PC-3 (cell line): ENCODE measurements at regions not wholly inside any gene's neighbourhood (a gene's known extent, or its start where the extent isn't known, plus 50 kb on each side); places are given as distances from the start of the nearest gene placed in this dataset.
"Not testable (repeated sequence)": the region's sequence is repeated elsewhere in the genome, so short reads cannot be mapped to it uniquely, and the experiment has no call there.

ENCODE experiments used
- ATAC-seq: fragments of 200-7000 bp; cut with Tn5 transposase; 2 replicates; pipeline ENCODE4 v1.9.1; 2020; ENCODE audit warnings: mild to moderate bottlenecking, moderate library complexity
- BruUV-seq: library from RNA; stranded (reverse); fragments of 400-500 nt; replicated peaks from 2 replicates; lab custom pipeline; 2021; lab: Mats Ljungman, UMichigan
- CTCF ChIA-PET: fragments of 300-600 bp; sonication (Branson Sonifier 250); formaldehyde crosslinking; loops from one replicate; lab custom pipeline; 2022; ENCODE audit warnings: antibody characterized with exemption; lab: Charles Lee
- POLR2A ChIA-PET: fragments of 300-600 bp; sonication (Branson Sonifier 250); formaldehyde crosslinking; loops from one replicate; lab custom pipeline; 2022; ENCODE audit warnings: antibody characterized with exemption; ENCODE audit not compliant: unreplicated experiment; lab: Charles Lee
- DNase-seq: peaks from one replicate; pipeline ENCODE4 v3.0.0-alpha.2; 2015
- H2AFZ ChIP-seq: fragments of 300-600 bp; sonication (generic); 2 replicates; pipeline ENCODE4 v1.6.0; 2016; ENCODE audit warnings: antibody characterized with exemption, low read length
- H3F3A ChIP-seq: fragments of 300-600 bp; sonication (generic); one replicate; pipeline ENCODE4 v1.6.0; 2017; ENCODE audit warnings: antibody characterized with exemption, low read length, control low read depth, mild to moderate bottlenecking; ENCODE audit not compliant: unreplicated experiment
- H3K27ac ChIP-seq: fragments of 300-600 bp; sonication (generic); 2 replicates; pipeline ENCODE4 v1.5.1; 2016; ENCODE audit warnings: mild to moderate bottlenecking, low read length
- H3K27me3 ChIP-seq: fragments of 300-600 bp; sonication (generic); 2 replicates; pipeline ENCODE4 v1.6.1; 2016; ENCODE audit warnings: low read length, mixed read lengths
- H3K36me3 ChIP-seq: fragments of 300-600 bp; sonication (generic); 2 replicates; pipeline ENCODE4 v1.6.1; 2016; ENCODE audit warnings: low read depth, mixed run types, low read length, mixed read lengths
- H3K4me1 ChIP-seq: fragments of 300-600 bp; sonication (generic); 2 replicates; pipeline ENCODE4 v1.5.1; 2016; ENCODE audit warnings: low read length; ENCODE audit not compliant: insufficient read depth
- H3K4me2 ChIP-seq: fragments of 300-600 bp; sonication (generic); 2 replicates; pipeline ENCODE4 v1.6.0; 2016; ENCODE audit warnings: low read length
- H3K4me3 ChIP-seq: fragments of 300-600 bp; sonication (generic); 2 replicates; pipeline ENCODE4 v1.5.1; 2016; ENCODE audit warnings: mild to moderate bottlenecking, low read length, mixed read lengths
- H3K79me2 ChIP-seq: fragments of 300-600 bp; sonication (generic); 2 replicates; pipeline ENCODE4 v1.6.1; 2017; ENCODE audit warnings: low read length, mixed read lengths
- H3K9ac ChIP-seq: fragments of 300-600 bp; sonication (generic); 2 replicates; pipeline ENCODE4 v1.6.0; 2016; ENCODE audit warnings: mild to moderate bottlenecking, low read length
- H3K9me2 ChIP-seq: fragments of 300-600 bp; sonication (generic); replicated peaks from 2 replicates; pipeline ENCODE4 v1.6.1; 2016; ENCODE audit warnings: mixed run types, low read length, mixed read lengths
- H3K9me3 ChIP-seq: fragments of 300-600 bp; sonication (generic); 2 replicates; pipeline ENCODE4 v1.6.1; 2016; ENCODE audit warnings: low read length, mixed read lengths
- H4K20me1 ChIP-seq: fragments of 300-600 bp; sonication (generic); 2 replicates; pipeline ENCODE4 v1.6.1; 2016; ENCODE audit warnings: low read length, mixed read lengths
- EZH2 ChIP-seq: fragments of 300-600 bp; sonication (generic); IDR thresholded peaks from one replicate; pipeline ENCODE4 v1.6.1; 2017; ENCODE audit warnings: antibody characterized with exemption, mild to moderate bottlenecking, low read length; ENCODE audit not compliant: unreplicated experiment
- EZH2phosphoT487 ChIP-seq: fragments of 300-600 bp; sonication (generic); IDR thresholded peaks from 2 replicates; pipeline ENCODE4 v1.6.1; 2018; ENCODE audit warnings: mild to moderate bottlenecking, antibody characterized with exemption, low read length, borderline replicate concordance
- intact Hi-C: fragments of 100-400 bp; cut with micrococcal nuclease; formaldehyde crosslinking; loops from 2 replicates; pipeline ENCODE4 v1.9.0; 2023
- TF ChIP-seq, protein P1 (sequence below): fragments of 300-600 bp; sonication (generic); conservative IDR thresholded peaks from 2 replicates; pipeline ENCODE4 v1.5.1; 2017; ENCODE audit warnings: antibody characterized with exemption, low read depth, mild to moderate bottlenecking, low read length

DNA sequence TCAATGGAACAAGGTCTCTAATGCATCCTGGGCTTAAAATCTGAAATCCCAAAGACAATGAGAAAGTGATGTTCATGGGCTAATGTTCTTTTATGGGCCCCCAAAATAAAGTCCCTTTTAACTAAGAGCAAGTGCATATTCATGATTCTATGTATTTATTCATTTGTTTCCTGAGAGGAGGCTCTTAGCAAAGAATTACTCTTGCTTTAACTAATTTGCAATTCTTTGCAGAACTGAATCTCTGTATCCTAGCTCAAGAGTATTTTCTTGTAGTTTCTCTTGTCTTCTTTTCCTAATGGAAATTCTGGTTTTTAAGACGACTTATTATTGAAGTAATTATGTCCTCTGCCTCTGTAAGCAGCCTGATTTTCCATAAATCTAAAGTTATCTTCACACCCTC, 202.2 kb upstream of the TP63 start:
- H3K79me2 ChIP-seq, result no peaks in the 10 kb centered on the region

DNA sequence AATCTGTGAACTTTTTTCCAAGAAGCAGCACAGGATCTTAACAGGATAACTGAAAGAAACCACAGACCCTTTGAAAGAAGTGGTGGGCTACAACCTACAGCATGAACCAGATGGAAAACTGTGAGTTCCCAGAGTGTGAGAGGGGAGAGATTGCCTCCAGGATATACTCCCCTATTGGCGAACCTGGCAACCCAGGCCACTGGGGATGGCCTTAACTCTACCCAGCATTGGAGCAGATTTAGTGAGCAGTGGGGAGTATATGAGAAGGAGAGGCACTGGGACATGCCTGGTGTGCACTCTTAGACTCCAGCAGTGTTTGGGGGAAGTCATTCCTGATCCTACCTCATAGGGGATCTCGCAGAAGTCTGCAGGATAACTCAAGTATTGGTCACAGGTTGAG, 201.0 kb upstream of the TP63 start:
- Histone ChIP-seq H3K4me2 (no peak overlapping the region), H3K4me3 (no peak overlapping the region), H3K4me1 (no peaks in the 10 kb centered on the region), H3F3A (no peaks in the 10 kb centered on the region), H3K27ac (no peak overlapping the region), H2AFZ (no peak overlapping the region), H4K20me1 (no peaks in the 10 kb centered on the region), H3K9ac (no peak overlapping the region), H3K36me3 (no peaks in the 10 kb centered on the region), H3K79me2 (no peaks in the 10 kb centered on the region), H3K9me2 (no peaks in the 10 kb centered on the region), H3K9me3 (no peaks in the 10 kb centered on the region), H3K27me3 (no peaks in the 10 kb centered on the region)
- TF ChIP-seq, protein P1, sequence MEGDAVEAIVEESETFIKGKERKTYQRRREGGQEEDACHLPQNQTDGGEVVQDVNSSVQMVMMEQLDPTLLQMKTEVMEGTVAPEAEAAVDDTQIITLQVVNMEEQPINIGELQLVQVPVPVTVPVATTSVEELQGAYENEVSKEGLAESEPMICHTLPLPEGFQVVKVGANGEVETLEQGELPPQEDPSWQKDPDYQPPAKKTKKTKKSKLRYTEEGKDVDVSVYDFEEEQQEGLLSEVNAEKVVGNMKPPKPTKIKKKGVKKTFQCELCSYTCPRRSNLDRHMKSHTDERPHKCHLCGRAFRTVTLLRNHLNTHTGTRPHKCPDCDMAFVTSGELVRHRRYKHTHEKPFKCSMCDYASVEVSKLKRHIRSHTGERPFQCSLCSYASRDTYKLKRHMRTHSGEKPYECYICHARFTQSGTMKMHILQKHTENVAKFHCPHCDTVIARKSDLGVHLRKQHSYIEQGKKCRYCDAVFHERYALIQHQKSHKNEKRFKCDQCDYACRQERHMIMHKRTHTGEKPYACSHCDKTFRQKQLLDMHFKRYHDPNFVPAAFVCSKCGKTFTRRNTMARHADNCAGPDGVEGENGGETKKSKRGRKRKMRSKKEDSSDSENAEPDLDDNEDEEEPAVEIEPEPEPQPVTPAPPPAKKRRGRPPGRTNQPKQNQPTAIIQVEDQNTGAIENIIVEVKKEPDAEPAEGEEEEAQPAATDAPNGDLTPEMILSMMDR, result no peak
- TF ChIP-seq EZH2 (no peak), EZH2phosphoT487 (no peak)
- DNase-seq, result no peak
- intact Hi-C loops, result no loop called here
- CTCF ChIA-PET, result no interaction called here
- no TSS peak for BruUV-seq
- ATAC-seq, result no peak
- POLR2A ChIA-PET, result no interaction called here

More for the DNA sequence above, 202.2 kb upstream of the TP63 start:
- ATAC-seq (no peak), DNase-seq (no peak)
- Histone ChIP-seq H2AFZ (no peak overlapping the region), H3F3A (no peaks in the 10 kb centered on the region), H3K4me3 (no peak overlapping the region), H3K36me3 (no peaks in the 10 kb centered on the region), H3K9me3 (no peaks in the 10 kb centered on the region), H3K27ac (no peak overlapping the region), H3K4me2 (no peak overlapping the region), H3K27me3 (no peaks in the 10 kb centered on the region), H3K9ac (no peak overlapping the region), H4K20me1 (no peaks in the 10 kb centered on the region), H3K9me2 (no peaks in the 10 kb centered on the region), H3K4me1 (no peaks in the 10 kb centered on the region)
- ChIA-PET POLR2A (no interaction called here), CTCF (no interaction called here)
- no TSS peak for BruUV-seq
- TF ChIP-seq EZH2phosphoT487 (no peak), EZH2 (no peak)
- TF ChIP-seq, protein P1, result no peak
- intact Hi-C loops, result no loop called here

DNA sequence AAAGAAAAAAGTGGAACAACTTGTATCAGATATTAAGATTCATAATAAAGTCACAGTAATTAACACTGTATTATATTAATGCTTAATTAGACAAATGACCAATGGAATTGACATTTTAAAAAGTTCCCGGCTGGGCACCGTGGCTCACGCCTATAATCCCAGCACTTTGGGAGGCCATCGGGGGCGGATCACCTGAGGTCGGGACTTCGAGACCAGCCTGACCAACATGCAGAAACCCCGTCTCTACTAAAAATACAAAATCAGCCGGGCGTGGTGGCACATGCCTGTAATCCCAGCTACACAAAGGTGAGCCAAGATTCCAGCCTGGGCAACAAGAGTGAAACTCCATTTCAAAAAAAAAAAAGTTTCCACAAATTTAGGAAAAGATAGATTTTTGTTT, 188.9 kb upstream of the TP63 start:
- DNase-seq, H3K9me2 ChIP-seq, H3K4me1 ChIP-seq, H4K20me1 ChIP-seq, H3K9ac ChIP-seq, H3K27ac ChIP-seq, H3K4me2 ChIP-seq, H3K79me2 ChIP-seq, POLR2A ChIA-PET, H3K9me3 ChIP-seq, H3F3A ChIP-seq, H3K4me3 ChIP-seq, H3K36me3 ChIP-seq, intact Hi-C loops, CTCF ChIA-PET, BruUV-seq, ATAC-seq, H3K27me3 ChIP-seq, H2AFZ ChIP-seq: not testable (repeated sequence)
